ENCODE measurements at regions not wholly inside any gene's neighbourhood (a gene's known extent, or its start where the extent isn't known, plus 50 kb on each side); places are given as distances from the start of the nearest gene placed in this dataset.

DNA sequence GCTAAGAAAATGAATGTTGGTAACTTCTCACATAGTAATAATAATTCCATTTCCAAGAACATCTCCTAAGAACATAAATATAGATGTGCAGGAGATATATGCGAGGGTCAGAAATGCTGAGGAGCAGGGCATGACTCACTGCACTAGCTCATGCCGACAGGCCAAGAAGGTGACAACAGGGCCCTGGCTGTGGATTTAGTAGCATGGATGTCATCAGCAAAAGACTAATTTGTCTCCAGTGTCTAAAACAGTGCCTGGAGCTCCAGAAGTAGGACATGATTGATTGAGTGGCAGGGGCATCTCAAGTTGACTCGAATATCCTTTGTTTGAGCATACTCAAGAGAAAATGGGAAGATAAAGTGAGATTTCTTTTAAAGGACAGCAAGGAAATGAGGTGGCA, 207.0 kb upstream of the FOXA2 start:
- no peak for DNase-seq (ENCODE audit: low read depth, low spot score)

DNA sequence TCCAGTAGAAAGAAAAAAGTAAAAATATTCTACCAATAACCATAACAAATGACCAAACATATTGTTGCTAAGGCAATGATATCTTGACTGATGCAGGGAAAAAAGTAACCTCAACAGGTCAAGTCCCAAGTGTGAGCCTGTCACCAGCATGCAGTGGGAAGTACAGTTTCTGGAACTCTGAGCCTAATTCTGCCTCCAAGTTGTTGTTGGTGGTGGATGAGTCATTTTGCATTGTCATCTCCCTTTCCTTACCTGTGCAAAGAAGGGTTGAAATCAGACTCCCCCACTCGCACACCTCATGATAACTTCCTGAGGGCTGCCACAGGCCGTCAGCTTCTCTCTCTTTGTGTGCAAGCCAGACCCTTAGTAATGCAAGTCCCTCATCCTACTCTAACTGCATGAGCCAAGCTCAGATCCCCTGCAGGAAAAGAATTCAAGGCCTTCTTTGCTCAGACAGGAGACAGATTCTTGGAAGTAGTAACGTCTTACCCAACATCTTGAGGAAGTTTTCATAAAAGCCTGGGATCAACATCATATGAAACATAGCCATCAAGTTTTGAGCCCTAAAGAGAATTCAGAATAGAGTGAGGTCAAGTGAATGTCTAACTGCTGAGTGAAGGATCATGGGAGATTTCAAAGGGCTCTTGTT, 207.6 kb upstream of the FOXA2 start:
- no peak for DNase-seq (ENCODE audit: low read depth, low spot score)

DNA sequence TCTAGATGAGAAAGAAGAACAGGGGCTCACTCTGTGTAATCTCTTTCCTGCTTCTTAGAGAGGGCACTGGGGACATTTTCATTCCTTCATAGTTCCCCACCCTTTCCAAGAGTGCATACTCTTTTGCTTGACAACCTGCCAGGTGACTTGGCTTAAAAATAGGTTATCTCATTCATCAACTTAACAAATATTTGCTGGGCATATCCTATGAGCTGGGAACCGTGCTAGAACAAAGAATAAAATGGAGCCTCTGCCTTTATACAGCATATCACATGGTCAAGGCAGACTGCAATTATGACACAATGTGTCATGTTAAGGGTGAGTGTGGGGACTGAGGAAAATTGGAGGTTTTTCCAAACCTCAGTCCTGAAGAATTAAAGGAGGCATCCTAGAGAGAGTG, 209.8 kb upstream of the FOXA2 start:
- no peak for DNase-seq (ENCODE audit: low read depth, low spot score)

DNA sequence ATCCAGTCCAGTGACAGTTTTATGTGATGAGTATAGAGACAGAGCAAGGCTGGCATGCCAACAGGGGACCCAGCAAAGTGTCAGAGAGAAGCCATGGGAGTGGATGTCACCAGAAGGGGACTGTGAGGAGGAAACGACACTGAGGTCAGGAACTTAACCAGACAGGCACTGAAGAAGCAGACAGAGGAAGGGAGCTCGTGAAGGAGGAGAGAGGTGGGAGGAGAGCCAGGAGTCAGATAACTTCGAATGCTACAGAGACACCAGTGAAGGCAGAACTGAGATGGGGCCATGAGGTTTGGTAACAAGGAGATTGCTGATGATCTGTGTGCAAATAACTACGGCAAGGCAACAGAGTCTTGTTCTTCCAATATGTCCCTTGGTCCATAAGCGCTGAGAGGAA, 211.1 kb upstream of the FOXA2 start:
- no peak for DNase-seq (ENCODE audit: low read depth, low spot score)

DNA sequence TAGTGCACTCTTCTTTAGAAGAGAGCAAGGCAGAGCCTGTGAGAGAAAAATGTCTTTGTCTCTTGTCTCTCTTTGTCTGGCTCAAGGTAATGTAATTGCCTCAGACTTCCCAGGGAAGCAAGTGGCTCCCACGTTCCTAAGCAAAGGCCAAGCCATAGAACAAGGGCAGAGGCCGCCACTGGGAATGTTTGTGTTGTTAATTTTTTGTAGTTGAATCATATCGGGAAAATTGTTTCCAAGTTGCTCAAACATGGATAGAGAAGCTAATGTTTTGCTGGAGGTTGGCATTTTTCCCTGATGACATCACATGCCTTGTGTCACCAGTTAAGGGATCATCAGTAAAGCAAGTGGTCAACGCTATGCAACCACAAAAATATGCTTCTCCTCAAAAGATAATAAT, 211.5 kb upstream of the FOXA2 start:
- no peak for DNase-seq (ENCODE audit: low read depth, low spot score)

DNA sequence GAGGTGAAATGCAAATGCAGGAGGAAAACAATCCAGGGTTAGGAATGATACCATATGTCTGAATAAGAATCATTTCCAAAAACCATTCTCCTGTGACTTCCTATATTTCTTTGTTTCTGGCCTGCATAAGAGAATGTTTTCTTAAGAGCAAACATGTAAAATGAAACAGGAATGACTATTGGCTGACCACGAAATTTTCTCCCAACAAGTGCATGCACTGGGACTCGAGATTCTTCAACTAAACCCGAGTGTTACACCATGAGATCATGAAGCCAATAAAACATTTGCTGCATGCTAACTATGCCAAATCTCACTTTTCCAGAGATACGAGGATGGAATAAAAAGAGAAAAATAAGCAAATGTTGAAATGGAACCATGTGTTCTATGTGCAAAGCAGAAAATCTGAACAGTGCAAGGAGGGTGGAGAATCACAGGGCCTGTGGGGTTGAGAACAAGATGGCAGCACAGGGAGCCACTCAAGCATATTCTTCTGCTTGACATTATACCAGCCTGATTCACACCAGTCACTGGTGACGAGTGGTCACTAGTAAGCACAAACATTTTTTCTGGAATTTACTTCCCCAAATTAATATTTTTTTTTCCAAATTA, 212.2 kb upstream of the FOXA2 start:
- no peak for DNase-seq (ENCODE audit: low read depth, low spot score)

DNA sequence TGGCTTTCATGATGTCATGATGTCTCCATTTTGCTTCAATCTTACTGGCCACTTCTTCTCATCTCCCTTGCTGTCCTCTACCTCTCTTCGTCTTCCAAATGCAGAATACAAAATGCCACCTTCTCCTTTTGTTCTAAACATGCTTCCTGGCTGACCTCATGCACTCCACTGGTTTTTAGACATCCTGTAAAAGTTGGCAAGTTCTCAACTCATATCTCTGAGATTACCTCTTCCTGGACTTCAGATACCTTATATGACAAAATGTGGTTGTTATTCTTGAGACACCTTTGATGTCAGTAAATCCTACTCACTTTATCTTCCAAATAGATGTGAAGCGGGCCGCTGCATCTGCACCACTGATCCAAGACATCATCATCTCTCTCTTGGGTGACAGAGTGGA, 212.7 kb upstream of the FOXA2 start:
- DNase-seq (ENCODE audit: low read depth, low spot score), result no peak

DNA sequence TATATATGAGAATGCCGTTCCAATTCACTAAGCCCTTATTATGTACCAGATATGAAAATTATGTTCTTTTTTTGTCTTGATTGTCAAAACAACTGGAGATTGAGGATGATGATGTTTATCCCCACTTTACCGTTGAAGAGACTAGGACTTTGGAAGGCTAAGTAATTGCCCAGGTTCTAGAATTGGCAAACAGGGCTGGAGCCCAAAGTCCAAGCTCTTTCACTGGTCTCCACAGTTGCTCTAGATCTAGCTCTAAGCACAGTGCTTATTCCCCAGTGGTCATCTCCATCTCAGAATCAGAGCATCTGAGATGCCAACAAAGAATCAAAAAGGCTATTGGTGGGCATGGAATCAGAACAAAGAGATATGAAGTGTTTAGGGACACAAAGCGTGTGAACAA, 215.3 kb upstream of the FOXA2 start:
- DNase-seq (ENCODE audit: low read depth, low spot score), result no peak

DNA sequence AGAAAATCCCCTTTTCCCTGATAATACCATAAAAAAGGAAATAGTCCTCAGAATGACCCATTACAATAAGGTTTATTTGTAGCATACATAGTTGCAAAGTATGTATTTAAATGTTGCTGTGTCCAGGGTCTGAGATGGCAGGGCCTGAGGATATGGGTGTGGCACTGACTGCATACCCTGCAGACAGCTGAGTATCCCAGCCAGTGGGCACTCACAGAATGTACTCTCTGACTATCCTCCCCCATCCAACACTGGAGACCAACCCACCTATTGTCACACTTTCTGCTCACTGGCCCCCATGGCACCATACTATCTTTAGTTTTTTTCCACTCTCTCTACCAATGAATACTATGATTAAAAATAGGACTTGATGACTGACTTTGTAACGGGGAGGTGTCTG, 215.8 kb upstream of the FOXA2 start:
- no peak for DNase-seq (ENCODE audit: low read depth, low spot score)

DNA sequence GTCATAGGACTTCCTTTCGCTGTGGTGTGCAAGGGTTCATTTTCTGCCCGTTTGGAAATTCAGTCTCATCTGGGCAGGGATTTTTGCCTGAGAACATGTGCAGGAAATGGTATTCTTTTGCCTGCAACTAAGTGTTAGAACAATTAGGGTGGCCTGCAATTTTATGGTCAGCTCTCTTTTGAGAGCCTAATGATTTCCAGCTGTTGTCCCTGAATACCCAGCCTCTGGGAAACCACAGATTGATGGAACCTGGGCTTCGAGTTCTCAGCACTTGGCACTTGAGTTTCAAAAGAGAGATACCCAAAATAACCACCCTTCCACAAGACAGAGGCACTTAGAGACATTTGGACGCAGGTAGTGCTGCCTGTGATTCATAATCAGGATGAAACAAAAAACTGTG, 217.2 kb upstream of the FOXA2 start:
- no peak for DNase-seq (ENCODE audit: low read depth, low spot score)

DNA sequence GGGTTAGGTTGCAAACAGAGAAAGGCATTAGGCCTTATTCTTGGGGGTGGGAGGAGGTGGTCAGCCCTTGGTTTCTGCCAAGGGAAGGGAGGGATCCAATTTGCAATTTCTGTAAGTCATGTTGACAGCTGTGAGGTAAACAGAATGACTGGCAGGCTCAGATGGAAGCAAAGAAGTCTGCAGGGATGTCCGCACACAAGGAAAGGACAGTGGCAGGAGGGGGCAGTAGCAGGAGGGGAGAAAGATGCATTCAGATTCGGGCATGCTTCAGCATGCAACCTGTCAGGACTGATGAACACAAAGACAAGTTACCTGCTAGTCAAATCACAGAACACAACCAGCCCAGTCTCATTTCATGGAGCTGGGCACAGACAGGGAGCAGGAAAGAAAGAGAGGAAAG, 217.9 kb upstream of the FOXA2 start:
- no peak for DNase-seq (ENCODE audit: low read depth, low spot score)

DNA sequence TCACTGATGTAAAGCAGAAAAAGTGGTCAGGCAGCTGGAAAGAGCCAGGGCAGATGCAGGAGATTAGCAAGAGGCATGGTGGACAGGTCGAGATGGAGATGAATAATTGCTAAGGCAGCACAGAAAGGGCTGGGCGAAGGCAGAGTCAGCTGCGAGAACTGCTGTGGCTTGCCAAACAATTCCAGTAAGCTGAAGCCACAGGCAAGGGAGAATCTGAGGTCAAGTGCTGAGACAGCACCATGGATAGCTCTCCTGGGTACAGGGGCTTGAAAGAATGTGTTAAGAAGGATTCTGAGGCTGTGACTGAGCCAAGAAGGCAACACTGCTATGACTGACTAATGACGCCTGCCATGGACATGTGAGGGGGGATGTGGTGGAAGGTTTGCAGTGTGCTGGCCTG, 220.8 kb upstream of the FOXA2 start:
- DNase-seq (ENCODE audit: low read depth, low spot score), result no peak

DNA sequence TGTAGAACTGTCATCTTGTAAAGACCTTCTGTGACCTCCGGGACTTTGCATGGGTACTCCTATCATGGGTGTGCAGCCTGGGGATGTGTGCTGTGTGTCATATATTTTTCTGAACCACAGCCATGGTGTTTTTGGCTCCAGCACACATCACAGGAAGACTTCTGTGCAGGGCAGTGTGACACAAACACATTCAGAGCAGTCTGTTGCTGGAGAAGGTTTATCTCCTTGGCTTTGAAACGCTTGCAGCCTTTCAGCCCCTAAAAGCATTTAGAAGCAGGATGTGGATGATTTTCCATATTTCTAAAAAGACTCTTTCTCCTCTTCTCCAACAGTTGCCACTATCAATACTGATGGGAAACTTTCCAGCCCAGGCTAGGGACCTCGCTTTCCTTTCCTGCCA, 221.6 kb upstream of the FOXA2 start:
- DNase-seq (ENCODE audit: low read depth, low spot score), result no peak

DNA sequence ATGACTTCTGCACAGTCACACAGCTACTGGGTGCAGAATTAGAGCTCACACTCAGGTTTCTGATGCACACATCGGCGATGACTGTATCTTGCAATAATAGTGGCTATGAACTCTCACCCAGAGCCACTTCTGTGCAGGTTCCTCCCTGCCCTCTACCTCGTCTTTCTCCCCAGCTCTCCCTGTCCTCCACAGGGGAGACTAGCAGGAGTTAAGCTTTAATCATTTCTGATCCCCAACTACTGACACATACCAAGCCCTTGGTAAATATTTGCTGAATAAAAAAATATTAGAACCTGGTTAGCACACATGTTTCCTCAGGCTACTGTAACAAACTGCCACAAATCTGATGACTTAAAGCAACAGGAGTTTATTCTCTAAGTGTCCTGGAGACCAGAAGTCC, 222.7 kb upstream of the FOXA2 start:
- no peak for DNase-seq (ENCODE audit: low read depth, low spot score)

DNA sequence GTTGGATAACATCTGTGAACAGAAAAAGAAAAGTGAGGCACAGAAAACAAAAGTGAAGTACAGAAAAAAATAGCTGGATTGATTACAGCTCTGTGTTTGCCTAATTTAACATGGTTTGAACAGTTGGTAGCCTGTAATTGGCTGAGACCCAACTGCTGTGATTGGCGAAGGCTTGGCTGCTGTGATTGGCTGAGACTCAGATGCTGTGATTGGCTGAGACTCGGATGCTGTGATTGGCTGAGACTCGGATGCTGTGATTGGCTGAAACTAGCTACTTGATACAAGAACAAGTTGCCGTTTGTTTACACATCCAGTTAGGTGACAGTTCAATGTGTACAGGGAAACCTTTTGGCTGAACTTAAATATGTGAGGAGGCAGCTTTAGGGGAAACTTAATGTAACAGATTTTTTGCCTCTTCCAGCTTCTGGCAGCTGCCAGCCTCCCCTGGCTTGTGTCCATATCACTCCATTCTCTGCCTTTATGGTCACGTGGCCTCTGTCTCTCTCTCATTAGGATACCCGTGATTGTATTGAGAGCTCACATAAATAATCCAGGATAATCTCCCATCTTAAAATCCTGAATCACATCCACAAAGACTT, 223.4 kb upstream of the FOXA2 start:
- no peak for DNase-seq (ENCODE audit: low read depth, low spot score)

DNA sequence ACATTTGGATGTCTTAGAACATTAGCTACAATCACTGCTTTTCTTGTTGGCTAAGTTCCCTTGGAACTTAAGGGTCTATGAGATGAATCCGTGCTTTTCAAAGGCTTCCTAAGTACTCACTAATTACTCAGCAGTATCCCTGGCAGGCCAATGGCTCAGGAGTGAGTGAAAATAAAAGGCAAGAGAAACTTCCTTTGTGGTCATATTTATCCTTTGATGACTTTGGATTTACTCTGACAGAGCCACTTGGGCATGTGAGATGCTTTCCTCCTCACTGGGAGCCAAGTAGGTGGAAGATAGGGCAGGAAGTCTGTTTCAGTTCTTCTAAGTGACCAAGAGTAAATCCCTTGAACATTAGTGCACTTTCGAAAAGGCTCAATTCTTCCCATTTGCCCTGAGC, 224.3 kb upstream of the FOXA2 start:
- no peak for DNase-seq (ENCODE audit: low read depth, low spot score)

DNA sequence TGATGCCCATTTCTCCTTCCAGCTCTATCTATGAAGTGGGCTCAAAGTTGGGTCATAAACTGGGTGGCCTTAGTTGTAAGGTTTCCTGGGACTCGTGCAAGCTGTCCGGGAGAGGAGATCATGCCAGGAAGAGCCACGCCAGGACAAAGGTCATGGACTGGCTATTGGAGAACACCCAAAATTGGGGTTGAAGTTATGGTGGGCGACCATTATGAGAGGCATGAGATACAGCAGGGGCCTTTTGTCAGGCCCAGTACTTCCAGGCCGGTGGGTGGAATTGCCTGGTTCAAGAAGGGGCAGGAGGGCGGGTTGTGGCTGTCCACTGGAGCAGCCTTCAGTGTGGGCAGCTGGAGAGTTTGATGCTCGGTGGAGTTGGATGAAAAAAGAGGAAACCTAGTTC, 225.1 kb upstream of the SSTR4 start:
- DNase-seq (ENCODE audit: low read depth, low spot score), result no peak

DNA sequence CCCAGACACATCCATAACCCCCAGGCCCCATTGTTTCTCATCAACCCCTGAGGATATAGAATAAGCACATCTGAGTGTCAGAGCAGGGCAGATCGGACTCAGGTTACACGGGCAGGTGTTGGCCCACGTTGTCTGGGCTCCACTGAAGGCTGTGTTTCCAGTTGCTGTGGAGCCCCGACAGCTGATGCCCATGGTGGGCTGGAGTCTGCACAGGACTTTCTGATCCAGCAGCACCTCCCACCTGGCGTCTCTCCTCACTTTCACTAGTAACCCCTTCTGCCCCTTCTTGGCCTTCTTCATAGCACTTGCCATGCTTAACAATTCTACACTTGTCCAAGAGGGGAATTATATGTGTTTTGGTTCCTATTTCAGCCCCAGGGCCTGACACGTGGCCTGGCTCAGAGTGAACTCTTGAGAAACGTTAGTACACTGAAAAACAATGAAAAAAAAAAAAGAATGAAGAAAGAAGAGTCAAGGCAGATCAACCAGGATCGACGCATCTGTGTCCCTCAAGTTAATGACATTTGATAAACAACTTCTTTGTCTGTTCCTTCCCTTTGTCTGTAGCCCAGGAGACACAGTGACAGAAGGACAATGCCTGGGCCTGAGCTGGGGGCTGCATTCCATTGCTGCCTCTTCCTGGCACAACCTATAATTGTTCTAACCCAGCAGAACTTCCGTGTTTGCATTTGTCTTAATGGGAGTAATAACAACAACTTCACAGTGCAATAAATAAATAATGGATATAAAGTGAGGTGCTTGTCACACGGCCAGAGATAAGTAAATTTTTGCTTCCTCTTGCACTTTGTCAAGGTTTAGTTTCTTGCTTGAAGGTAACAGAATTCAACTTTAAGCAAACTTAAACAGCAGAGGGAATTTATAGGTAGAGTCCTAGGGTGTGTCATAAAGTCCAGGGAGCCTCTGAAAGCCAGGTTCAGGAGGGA, 224.2 kb upstream of the SSTR4 start:
- DNase-seq (ENCODE audit: low read depth, low spot score), result no peak

DNA sequence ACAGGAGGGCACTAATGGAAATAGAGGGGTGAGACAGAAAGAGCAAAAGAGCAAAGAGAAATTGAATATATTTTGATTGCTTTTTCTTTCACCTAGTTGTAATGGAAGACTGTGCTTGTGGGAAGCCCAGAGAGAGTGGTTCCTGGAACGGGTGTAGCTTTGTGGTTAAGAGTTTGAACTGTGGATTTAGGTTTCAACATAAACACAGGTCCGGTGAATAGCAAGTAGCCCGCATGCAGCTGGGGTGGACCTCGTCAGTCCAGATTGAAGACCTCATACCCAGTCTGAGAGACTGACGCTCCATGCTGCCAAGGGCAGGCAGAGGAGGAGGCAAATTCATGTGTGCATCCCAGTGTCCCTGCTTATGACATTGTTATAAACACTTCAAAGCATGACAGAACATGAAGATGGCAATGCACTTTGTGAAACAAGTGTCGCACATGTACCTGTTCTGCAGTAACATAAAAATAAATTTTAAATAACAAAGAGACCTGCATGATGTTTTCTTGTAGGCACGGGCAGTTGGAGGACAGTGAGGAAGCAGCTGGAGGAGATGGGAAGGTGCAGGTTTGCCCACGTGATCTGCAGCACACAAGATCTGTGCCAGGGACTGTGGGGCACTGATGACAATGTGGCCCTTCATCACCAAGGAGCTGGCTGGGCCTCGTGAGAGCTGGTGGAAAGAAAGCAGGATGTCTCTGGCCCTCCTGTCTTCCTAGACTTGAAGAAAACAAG, 220.5 kb upstream of the SSTR4 start:
- no peak for DNase-seq (ENCODE audit: low read depth, low spot score)

DNA sequence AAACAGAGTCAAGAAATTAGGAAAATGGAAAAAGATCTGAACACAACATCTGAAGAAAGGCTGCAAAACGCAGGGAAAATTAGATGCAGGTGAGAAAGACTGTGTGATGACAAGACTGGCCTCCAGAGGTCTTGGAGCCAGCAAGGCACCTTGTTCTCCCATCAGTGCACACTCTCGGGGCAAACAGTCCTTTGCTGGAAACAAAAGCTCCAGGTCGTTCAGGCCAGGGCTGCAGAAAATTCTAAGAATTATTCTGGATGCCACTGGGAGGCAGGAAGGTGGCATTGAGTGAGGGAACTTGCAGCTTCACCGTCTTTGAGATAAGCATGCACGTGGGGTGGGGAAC, 219.9 kb upstream of the SSTR4 start:
- DNase-seq (ENCODE audit: low read depth, low spot score), result no peak

DNA sequence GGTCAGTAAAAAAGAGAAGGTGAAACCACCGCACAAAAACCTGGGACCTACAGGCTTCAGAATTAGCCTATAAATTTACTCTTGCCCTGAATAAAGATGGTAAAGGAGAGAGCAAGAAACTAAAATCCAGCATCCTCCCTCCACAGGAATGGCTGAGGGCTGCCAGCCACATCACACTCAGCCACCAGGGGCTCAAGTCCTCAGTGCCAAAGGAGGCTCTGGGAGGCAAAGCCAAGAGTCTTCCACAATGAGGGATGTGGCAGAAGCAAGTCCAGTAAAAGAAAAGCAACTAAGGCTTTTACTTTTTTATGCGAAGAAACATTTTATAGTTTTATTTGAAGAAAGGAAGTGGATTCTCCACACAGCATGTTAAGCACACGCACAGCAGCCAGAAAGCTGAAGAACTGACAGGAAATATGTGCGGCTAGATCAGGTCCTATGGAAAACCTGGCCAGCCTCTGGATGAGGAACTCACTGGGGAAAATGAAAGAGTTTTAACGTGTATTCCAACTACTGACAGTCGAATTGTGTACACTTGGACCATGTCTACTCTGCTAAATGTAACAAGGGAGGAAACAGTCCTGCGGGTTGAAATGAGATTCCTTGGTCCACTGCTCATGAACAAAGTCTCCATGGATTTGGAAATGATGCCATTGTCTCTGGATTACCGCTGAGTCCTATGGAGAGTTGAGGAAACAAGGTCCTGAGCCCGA, 219.4 kb upstream of the SSTR4 start:
- DNase-seq (ENCODE audit: low read depth, low spot score), result no peak

Measured in iPS DF 19.7 (cell line).